Nephron progenitor cell (in vitro differentiated cells): ENCODE measurements at regions not wholly inside any gene's neighbourhood (a gene's known extent, or its start where the extent isn't known, plus 50 kb on each side); places are given as distances from the start of the nearest gene placed in this dataset.

Source experiments
- DNase-seq: peaks from one replicate; pipeline ENCODE4 v3.0.0; 2021
- H3K27ac Mint-ChIP-seq: 2 replicates; pipeline ENCODE4 v1.8.0; 2021; ENCODE audit warnings: mild to moderate bottlenecking, moderate library complexity, mixed read lengths
- H3K27me3 Mint-ChIP-seq: 2 replicates; pipeline ENCODE4 v1.8.0; 2021; ENCODE audit warnings: mild to moderate bottlenecking, low read depth, mixed read lengths; ENCODE audit not compliant: poor library complexity
- H3K36me3 Mint-ChIP-seq: 2 replicates; pipeline ENCODE4 v1.8.0; 2021; ENCODE audit warnings: low read depth, mixed read lengths
- H3K4me1 Mint-ChIP-seq: 2 replicates; pipeline ENCODE4 v1.8.0; 2021; ENCODE audit warnings: mixed read lengths
- H3K4me3 Mint-ChIP-seq: 2 replicates; pipeline ENCODE4 v1.8.0; 2021; ENCODE audit warnings: mild to moderate bottlenecking, moderate library complexity, mixed read lengths
- H3K9me3 Mint-ChIP-seq: 2 replicates; pipeline ENCODE4 v1.8.0; 2021; ENCODE audit warnings: mild to moderate bottlenecking, moderate library complexity, mixed read lengths
- CTCF ChIP-seq: fragments of 200-600 bp; sonication (generic); IDR thresholded peaks from 2 replicates; pipeline ENCODE4 v1.5.0; 2021; ENCODE audit warnings: antibody characterized with exemption

- no peak overlapping the region for H3K27ac Mint-ChIP-seq
- H3K9me3 Mint-ChIP-seq, result no peaks in the 10 kb centered on the region
- no peaks in the 10 kb centered on the region for H3K36me3 Mint-ChIP-seq
- TF ChIP-seq CTCF, result no peak
- H3K4me1 Mint-ChIP-seq, result peaks cover 15% of the 10 kb centered on the region
- no peaks in the 10 kb centered on the region for H3K27me3 Mint-ChIP-seq
- no peak for DNase-seq
- H3K4me3 Mint-ChIP-seq, result no peak overlapping the region
Observed at GRCh38 chr1:216892581-216893160, 169.4 kb upstream of the ESRRG start.

GRCh38 chr1:216890871-216891270 lies 167.6 kb upstream of the ESRRG start:
- Mint-ChIP-seq H3K27me3 (no peaks in the 10 kb centered on the region), H3K4me1 (peaks cover 15% of the 10 kb centered on the region), H3K36me3 (no peaks in the 10 kb centered on the region), H3K4me3 (no peak overlapping the region), H3K27ac (no peak overlapping the region), H3K9me3 (no peaks in the 10 kb centered on the region)
- no peak for TF ChIP-seq CTCF
- no peak for DNase-seq

- Mint-ChIP-seq H3K4me3 (no peak overlapping the region), H3K36me3 (no peaks in the 10 kb centered on the region)
- no peak for DNase-seq
Observed at GRCh38 chr1:216888731-216889130, 165.5 kb upstream of the ESRRG start.

GRCh38 chr1:216887032-216887431 lies 163.8 kb upstream of the ESRRG start:
- H3K4me1 Mint-ChIP-seq, result no peaks in the 10 kb centered on the region
- no peaks in the 10 kb centered on the region for H3K36me3 Mint-ChIP-seq
- no peak for TF ChIP-seq CTCF
- DNase-seq, result no peak
- no peaks in the 10 kb centered on the region for H3K9me3 Mint-ChIP-seq
- H3K27me3 Mint-ChIP-seq, result no peaks in the 10 kb centered on the region
- H3K4me3 Mint-ChIP-seq, result no peak overlapping the region
- no peak overlapping the region for H3K27ac Mint-ChIP-seq

More at GRCh38 chr1:216888731-216889130, 165.5 kb upstream of the ESRRG start:
- H3K4me1 Mint-ChIP-seq, result peaks cover under 1% of the 10 kb centered on the region
- no peak overlapping the region for H3K27ac Mint-ChIP-seq
- no peaks in the 10 kb centered on the region for H3K9me3 Mint-ChIP-seq
- no peaks in the 10 kb centered on the region for H3K27me3 Mint-ChIP-seq
- TF ChIP-seq CTCF, result no peak

- DNase-seq, result no peak
- Mint-ChIP-seq H3K27me3 (no peaks in the 10 kb centered on the region), H3K4me1 (no peaks in the 10 kb centered on the region), H3K36me3 (no peaks in the 10 kb centered on the region), H3K27ac (no peak overlapping the region), H3K9me3 (no peaks in the 10 kb centered on the region), H3K4me3 (no peak overlapping the region)
- TF ChIP-seq CTCF, result no peak
Observed at GRCh38 chr1:216884614-216885229, 161.5 kb upstream of the ESRRG start.

- no peak for DNase-seq
- no peak overlapping the region for H3K27ac Mint-ChIP-seq
- H3K4me3 Mint-ChIP-seq, result no peak overlapping the region
- H3K9me3 Mint-ChIP-seq, result no peaks in the 10 kb centered on the region
- no peaks in the 10 kb centered on the region for H3K4me1 Mint-ChIP-seq
- no peak for TF ChIP-seq CTCF
- H3K27me3 Mint-ChIP-seq, result no peaks in the 10 kb centered on the region
- no peaks in the 10 kb centered on the region for H3K36me3 Mint-ChIP-seq
Observed at GRCh38 chr1:216883518-216883917, 160.3 kb upstream of the ESRRG start.
